Keratinocyte (primary cell): ENCODE measurements at regions not wholly inside any gene's neighbourhood (a gene's known extent, or its start where the extent isn't known, plus 50 kb on each side); places are given as distances from the start of the nearest gene placed in this dataset.

Experiments
- DNase-seq: peaks from one replicate; pipeline ENCODE4 v3.0.0-alpha.2; 2011; ENCODE audit warnings: low read depth, missing footprints, low spot score
- FAIRE-seq: peaks from 2 replicates; lab custom pipeline; 2011; peaks lifted over from hg19 to GRCh38; lab: Jason Lieb, UNC
- H2AFZ ChIP-seq: 2 replicates; pipeline ENCODE4 v1.6.0; 2012; ENCODE audit warnings: low read length, control low read depth, inconsistent platforms; ENCODE audit not compliant: control insufficient read depth
- H3K27ac ChIP-seq: 2 replicates; pipeline ENCODE4 v1.5.1; 2011; ENCODE audit warnings: low read length; ENCODE audit not compliant: control insufficient read depth, insufficient read depth
- H3K27me3 ChIP-seq: 3 replicates; pipeline ENCODE4 v1.6.0; 2011; ENCODE audit warnings: low read length; ENCODE audit not compliant: control insufficient read depth, insufficient read depth; ENCODE audit errors: extremely low read depth
- H3K36me3 ChIP-seq, 2 experiments: 2 replicates in 1 of 2; 3 replicates in 1 of 2; pipeline ENCODE4 v1.5.1; 2011; ENCODE audit warnings: low read length in 2 of 2, mild to moderate bottlenecking in 1 of 2; ENCODE audit not compliant: control insufficient read depth in 2 of 2, insufficient read depth in 2 of 2; ENCODE audit errors: extremely low read depth in 1 of 2
- H3K4me1 ChIP-seq: 3 replicates; pipeline ENCODE4 v1.5.1; 2011; ENCODE audit warnings: low read length; ENCODE audit not compliant: control insufficient read depth, insufficient read depth; ENCODE audit errors: extremely low read depth
- H3K4me2 ChIP-seq: 3 replicates; pipeline ENCODE4 v1.6.0; 2011; ENCODE audit warnings: low read depth, low read length; ENCODE audit not compliant: control insufficient read depth, insufficient read depth; ENCODE audit errors: extremely low read depth
- H3K4me3 ChIP-seq, 3 experiments: fragments of 200-600 bp in 1 of 3; sonication (generic) in 1 of 3; 2 replicates in 2 of 3; 3 replicates in 1 of 3; pipeline ENCODE4 v1.5.1; 2011 to 2016; ENCODE audit warnings: low read length in 3 of 3, mild to moderate bottlenecking in 3 of 3, control low read depth in 2 of 3, inconsistent platforms in 1 of 3, low read depth in 1 of 3, mixed read lengths in 1 of 3, mixed run types in 1 of 3, moderate library complexity in 1 of 3; ENCODE audit not compliant: control insufficient read depth in 2 of 3, insufficient read depth in 2 of 3; ENCODE audit errors: extremely low read depth in 1 of 3
- H3K79me2 ChIP-seq: 2 replicates; pipeline ENCODE4 v1.6.0; 2012; ENCODE audit warnings: low read length; ENCODE audit not compliant: control insufficient read depth, insufficient read depth
- H3K9ac ChIP-seq: 3 replicates; pipeline ENCODE4 v1.6.0; 2011; ENCODE audit warnings: low read length; ENCODE audit not compliant: control insufficient read depth, insufficient read depth; ENCODE audit errors: extremely low read depth
- H3K9me1 ChIP-seq: 3 replicates; pipeline ENCODE4 v1.6.0; 2011; ENCODE audit warnings: low read length; ENCODE audit not compliant: control insufficient read depth, insufficient read depth; ENCODE audit errors: extremely low read depth
- H3K9me3 ChIP-seq: 2 replicates; pipeline ENCODE4 v1.5.1; 2012; ENCODE audit warnings: low read depth, low read length; ENCODE audit not compliant: control insufficient read depth
- H4K20me1 ChIP-seq: 3 replicates; pipeline ENCODE4 v1.6.0; 2011; ENCODE audit warnings: low read length; ENCODE audit not compliant: control insufficient read depth, insufficient read depth; ENCODE audit errors: extremely low read depth
- CTCF ChIP-seq, 3 experiments: IDR thresholded peaks in 1 of 3; conservative IDR thresholded peaks in 1 of 3; optimal IDR thresholded peaks in 1 of 3; 2 replicates in 2 of 3; 3 replicates in 1 of 3; pipeline versions ENCODE3 to v1.5.1; 2011; ENCODE audit warnings: low read length in 3 of 3, mild to moderate bottlenecking in 3 of 3, moderate library complexity in 2 of 3, control low read depth in 1 of 3, inconsistent platforms in 1 of 3; ENCODE audit not compliant: insufficient read depth in 2 of 3; ENCODE audit errors: extremely low read depth in 1 of 3
- EZH2 ChIP-seq: IDR thresholded peaks from one replicate; pipeline ENCODE4 v1.6.1; 2012; ENCODE audit warnings: inconsistent platforms, mild to moderate bottlenecking, low read length, moderate library complexity
- dilution Hi-C: fragments of 300-500 bp; cut with MboI; formaldehyde crosslinking; loops from one replicate; pipeline ENCODE4 v1.7.0; 2020; ENCODE audit warnings: low sequenced_read_pairs; ENCODE audit not compliant: extremely low pct_ligation_motif_present

DNA sequence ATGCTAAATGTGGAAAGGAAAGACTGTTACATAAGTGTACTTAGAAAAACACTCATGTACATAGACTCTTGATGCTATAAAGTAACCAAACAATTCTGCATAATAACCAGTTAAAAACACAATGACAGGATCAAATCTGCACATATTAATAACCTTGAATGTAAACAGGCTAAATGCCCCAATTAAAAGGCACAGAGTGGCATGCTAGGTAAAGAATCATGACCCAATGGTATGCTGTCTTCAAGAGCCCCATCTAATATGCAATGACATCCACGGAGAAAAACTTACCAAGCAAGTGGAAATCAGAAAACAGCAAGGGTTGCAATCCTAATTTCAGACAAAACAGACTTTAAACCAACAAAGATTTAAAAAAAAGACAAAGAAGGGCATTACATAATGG, 644.8 kb upstream of the PKN2 start:
- no peaks in the 10 kb centered on the region for H3K79me2 ChIP-seq
- no peak overlapping the region for H3K9ac ChIP-seq
- H3K36me3 ChIP-seq, result no peaks in the 10 kb centered on the region
- dilution Hi-C loops, result no loop called here
- peaks cover 3% of the 10 kb centered on the region for H3K4me1 ChIP-seq
- H4K20me1 ChIP-seq, result no peaks in the 10 kb centered on the region
- H3K27ac ChIP-seq, result no peak overlapping the region
- no peak overlapping the region for H2AFZ ChIP-seq
- no peak for TF ChIP-seq EZH2
- no peak for TF ChIP-seq CTCF (optimal IDR thresholded peaks at IDR 0.05 in 1 of 3, IDR thresholded peaks at IDR 0.05 in 1 of 3, conservative IDR thresholded peaks at IDR 0.05 in 1 of 3; ENCODE audit: extremely low read depth in 1 of 3, insufficient read depth in 2 of 3, low read length in 3 of 3)
- DNase-seq (no peak), FAIRE-seq (no peak)
- H3K9me1 ChIP-seq, result no peaks in the 10 kb centered on the region
- no peaks in the 10 kb centered on the region for H3K9me3 ChIP-seq
- no peaks in the 10 kb centered on the region for H3K27me3 ChIP-seq
- no peak overlapping the region for H3K4me2 ChIP-seq
- no peak overlapping the region for H3K4me3 ChIP-seq

DNA sequence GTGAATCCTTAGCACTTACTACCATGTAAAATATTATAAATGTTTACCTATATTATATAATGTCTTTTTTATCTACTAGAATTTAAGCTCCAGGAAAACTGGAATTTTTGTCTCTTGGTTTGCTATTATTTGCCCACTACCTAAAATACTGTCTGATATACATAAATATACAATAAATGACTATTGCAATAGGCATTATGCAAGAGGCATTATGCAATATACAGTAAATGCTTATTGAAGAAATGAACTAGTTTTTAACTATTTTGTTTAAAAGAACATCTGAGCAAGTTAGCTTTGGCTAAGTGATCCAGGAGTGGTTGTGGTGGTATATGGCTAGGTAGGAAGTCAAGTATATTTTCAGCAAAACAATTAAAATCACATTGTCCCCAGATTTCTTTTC, 640.2 kb upstream of the PKN2 start:
- no peak for FAIRE-seq

More for the DNA sequence above, 640.2 kb upstream of the PKN2 start:
- no peaks in the 10 kb centered on the region for H3K9me3 ChIP-seq
- H3K4me2 ChIP-seq, result no peak overlapping the region
- no peak overlapping the region for H2AFZ ChIP-seq
- no peaks in the 10 kb centered on the region for H3K79me2 ChIP-seq
- DNase-seq, result no peak
- no peaks in the 10 kb centered on the region for H3K4me1 ChIP-seq
- dilution Hi-C loops, result no loop called here
- no peaks in the 10 kb centered on the region for H3K36me3 ChIP-seq
- H3K9ac ChIP-seq, result no peak overlapping the region
- no peaks in the 10 kb centered on the region for H3K9me1 ChIP-seq
- H3K27me3 ChIP-seq, result no peaks in the 10 kb centered on the region
- H3K4me3 ChIP-seq, result no peak overlapping the region
- H3K27ac ChIP-seq, result no peak overlapping the region
- no peaks in the 10 kb centered on the region for H4K20me1 ChIP-seq
- TF ChIP-seq EZH2, result no peak
- TF ChIP-seq CTCF (optimal IDR thresholded peaks at IDR 0.05 in 1 of 3, IDR thresholded peaks at IDR 0.05 in 1 of 3, conservative IDR thresholded peaks at IDR 0.05 in 1 of 3; ENCODE audit: extremely low read depth in 1 of 3, insufficient read depth in 2 of 3, low read length in 3 of 3), result no peak
